Effector memory CD8-positive, alpha-beta T cell (primary cell): ENCODE measurements at regions not wholly inside any gene's neighbourhood (a gene's known extent, or its start where the extent isn't known, plus 50 kb on each side); places are given as distances from the start of the nearest gene placed in this dataset.

Experiments
- ATAC-seq: fragments of 150-1000 bp; cut with Tn5 transposase; replicated peaks from 2 replicates; pipeline ENCODE4 v1.10.0; 2021; ENCODE audit warnings: mild to moderate bottlenecking, moderate library complexity
- DNase-seq, 3 experiments: peaks; one replicate each; pipeline ENCODE4 v3.0.0; 2021
- H3K27ac Mint-ChIP-seq, 2 donors: one replicate each; pipeline ENCODE4 v1.8.0; 2022; ENCODE audit warnings: mild to moderate bottlenecking in 2 of 2, mixed read lengths in 2 of 2, moderate library complexity in 2 of 2
- H3K27me3 Mint-ChIP-seq, 2 donors: one replicate each; pipeline ENCODE4 v1.8.0; 2022; ENCODE audit warnings: mixed read lengths in 2 of 2
- H3K36me3 Mint-ChIP-seq: one replicate; pipeline ENCODE4 v1.8.0; 2022; ENCODE audit warnings: mild to moderate bottlenecking, moderate library complexity, mixed read lengths; ENCODE audit not compliant: insufficient read depth
- H3K4me1 Mint-ChIP-seq, 2 donors: one replicate each; pipeline ENCODE4 v1.8.0; 2022; ENCODE audit warnings: low read depth in 2 of 2, mixed read lengths in 2 of 2
- H3K4me3 Mint-ChIP-seq, 2 donors: one replicate each; pipeline ENCODE4 v1.8.0; 2022; ENCODE audit warnings: mild to moderate bottlenecking in 2 of 2, mixed read lengths in 2 of 2, moderate library complexity in 2 of 2
- H3K9me3 Mint-ChIP-seq, 2 donors: one replicate each; pipeline ENCODE4 v1.8.0; 2022; ENCODE audit warnings: mixed read lengths in 2 of 2

DNA sequence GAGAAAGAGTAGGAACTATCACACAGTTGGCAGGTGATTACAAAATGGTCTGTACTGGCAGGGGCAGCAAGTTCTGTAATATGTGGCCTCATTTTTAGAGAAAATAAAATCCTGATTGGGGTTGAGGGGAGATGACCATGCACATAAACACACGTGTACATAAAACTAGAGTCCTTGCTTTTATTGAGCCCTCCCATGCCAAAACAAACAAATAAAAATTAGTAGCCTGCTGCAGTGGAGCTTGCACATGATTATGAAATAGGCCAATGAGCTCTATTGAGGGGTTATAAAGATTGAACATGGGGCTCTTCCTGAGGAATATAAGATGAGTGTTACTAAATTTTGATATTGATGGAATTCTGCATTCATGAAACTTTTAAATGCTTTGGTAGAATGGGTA, 248.4 kb downstream of the ELAVL2 start:
- no peak overlapping the region for H3K4me3 Mint-ChIP-seq
- H3K36me3 Mint-ChIP-seq: no peaks in the 10 kb centered on the region
- peaks cover 0 to 2% of the 10 kb centered on the region in 2 donors for H3K9me3 Mint-ChIP-seq
- DNase-seq (no peak), ATAC-seq (no peak)
- no peaks in the 10 kb centered on the region for H3K27me3 Mint-ChIP-seq
- no peaks in the 10 kb centered on the region for H3K4me1 Mint-ChIP-seq
- H3K27ac Mint-ChIP-seq: no peak overlapping the region

DNA sequence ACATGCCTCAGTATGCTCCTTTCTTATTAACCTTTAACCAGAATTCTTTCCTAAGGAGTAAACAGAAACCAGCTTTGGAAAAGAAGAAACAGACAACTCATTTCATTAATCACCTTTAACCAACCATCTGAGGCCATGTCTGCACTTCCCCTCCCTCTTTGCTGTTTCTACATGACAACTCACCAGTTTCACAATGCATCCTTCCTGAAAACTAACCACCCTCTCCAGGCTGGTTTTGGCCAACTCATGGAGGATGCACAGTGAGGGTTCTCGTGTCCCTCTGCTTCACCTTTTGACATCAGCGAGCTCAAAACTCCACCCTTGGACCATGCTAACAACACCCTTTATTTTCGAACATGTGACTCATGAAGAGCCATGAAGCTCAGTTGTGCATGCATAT, 244.1 kb downstream of the ELAVL2 start:
- Mint-ChIP-seq H3K4me1 (peaks cover 0 to 4% of the 10 kb centered on the region in 2 donors), H3K4me3 (no peak overlapping the region)
- no peak for ATAC-seq

DNA sequence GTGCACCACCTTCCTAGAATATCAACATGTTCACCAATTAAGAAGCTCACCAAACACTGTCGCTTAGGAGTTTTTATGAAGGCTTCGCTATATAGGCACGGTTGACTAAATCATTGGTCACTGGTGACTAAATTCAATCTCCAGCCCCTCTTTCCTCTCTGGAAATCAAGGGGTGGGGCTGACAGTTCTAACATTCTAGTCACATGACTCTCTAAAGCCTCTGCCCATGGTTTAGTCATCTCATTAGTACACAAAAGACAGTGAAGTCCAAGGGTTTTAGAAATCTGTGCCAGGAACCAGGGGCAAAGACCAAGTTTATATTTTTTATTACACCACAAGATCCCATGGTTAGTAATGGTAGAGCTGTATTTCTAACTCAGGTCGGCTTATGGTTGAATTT, 243.2 kb downstream of the ELAVL2 start:
- Mint-ChIP-seq H3K4me3 (no peak overlapping the region), H3K27me3 (no peaks in the 10 kb centered on the region), H3K36me3 (no peaks in the 10 kb centered on the region), H3K27ac (no peak overlapping the region), H3K4me1 (peaks cover 4% of the 10 kb centered on the region in 2 donors), H3K9me3 (peaks cover 0 to 2% of the 10 kb centered on the region in 2 donors)
- DNase-seq (no peak), ATAC-seq (no peak)

More for the DNA sequence above, 244.1 kb downstream of the ELAVL2 start:
- Mint-ChIP-seq H3K27ac (no peak overlapping the region), H3K9me3 (peaks cover 0 to 2% of the 10 kb centered on the region in 2 donors), H3K36me3 (no peaks in the 10 kb centered on the region), H3K27me3 (no peaks in the 10 kb centered on the region)
- DNase-seq: no peak

GRCh38 chr9:23586906-23587305, 239.1 kb downstream of the ELAVL2 start:
- no peak overlapping the region for H3K4me3 Mint-ChIP-seq
- H3K27ac Mint-ChIP-seq: no peak overlapping the region
- ATAC-seq (no peak), DNase-seq (no peak)
- peaks cover 10 to 17% of the 10 kb centered on the region in 2 donors for H3K4me1 Mint-ChIP-seq
- no peaks in the 10 kb centered on the region for H3K27me3 Mint-ChIP-seq
- peaks cover 4 to 7% of the 10 kb centered on the region in 2 donors for H3K9me3 Mint-ChIP-seq
- H3K36me3 Mint-ChIP-seq: no peaks in the 10 kb centered on the region

DNA sequence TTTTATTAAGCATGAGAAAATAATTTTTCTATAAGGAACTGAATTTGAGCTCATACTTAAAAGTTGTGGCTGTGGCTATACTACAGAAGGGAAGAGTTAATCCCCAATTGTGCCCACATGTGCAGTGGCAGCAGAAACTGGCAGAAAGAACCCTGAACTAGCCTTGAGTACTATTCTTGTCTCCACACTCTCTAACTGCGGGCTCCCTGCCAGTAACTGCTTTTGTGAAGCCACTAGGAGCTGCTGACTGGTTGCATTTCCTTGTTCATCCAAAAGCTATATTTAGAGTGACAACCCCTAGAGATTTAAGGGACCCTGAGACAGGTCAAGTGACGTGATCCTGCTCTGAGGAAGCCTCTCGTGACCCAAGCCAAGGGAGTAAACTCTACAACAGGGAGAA, 238.6 kb downstream of the ELAVL2 start:
- no peak overlapping the region for H3K4me3 Mint-ChIP-seq
- H3K9me3 Mint-ChIP-seq: peaks cover 4 to 7% of the 10 kb centered on the region in 2 donors
- H3K36me3 Mint-ChIP-seq: no peaks in the 10 kb centered on the region

GRCh38 chr9:23587903-23588302, 238.1 kb downstream of the ELAVL2 start:
- Mint-ChIP-seq H3K27ac (no peak overlapping the region), H3K4me1 (peaks cover 10 to 17% of the 10 kb centered on the region in 2 donors), H3K9me3 (peaks cover 4 to 7% of the 10 kb centered on the region in 2 donors), H3K27me3 (no peaks in the 10 kb centered on the region), H3K4me3 (no peak overlapping the region), H3K36me3 (no peaks in the 10 kb centered on the region)
- no peak for ATAC-seq
- DNase-seq: no peak

More for the DNA sequence above, 238.6 kb downstream of the ELAVL2 start:
- Mint-ChIP-seq H3K27me3 (no peaks in the 10 kb centered on the region), H3K4me1 (peaks cover 10 to 17% of the 10 kb centered on the region in 2 donors), H3K27ac (no peak overlapping the region)
- DNase-seq: no peak
- no peak for ATAC-seq

GRCh38 chr9:23590276-23591000, 235.6 kb downstream of the ELAVL2 start:
- peaks cover 10 to 17% of the 10 kb centered on the region in 2 donors for H3K4me1 Mint-ChIP-seq
- peak overlapping the region; percentile 40 to 74 for H3K4me3 Mint-ChIP-seq
- ATAC-seq: peak; percentile 45
- H3K9me3 Mint-ChIP-seq: peaks cover 2 to 8% of the 10 kb centered on the region in 2 donors
- no peaks in the 10 kb centered on the region for H3K27me3 Mint-ChIP-seq
- DNase-seq: no peak
- H3K27ac Mint-ChIP-seq: peak overlapping the region; percentile 10 to 64
- H3K36me3 Mint-ChIP-seq: no peaks in the 10 kb centered on the region

DNA sequence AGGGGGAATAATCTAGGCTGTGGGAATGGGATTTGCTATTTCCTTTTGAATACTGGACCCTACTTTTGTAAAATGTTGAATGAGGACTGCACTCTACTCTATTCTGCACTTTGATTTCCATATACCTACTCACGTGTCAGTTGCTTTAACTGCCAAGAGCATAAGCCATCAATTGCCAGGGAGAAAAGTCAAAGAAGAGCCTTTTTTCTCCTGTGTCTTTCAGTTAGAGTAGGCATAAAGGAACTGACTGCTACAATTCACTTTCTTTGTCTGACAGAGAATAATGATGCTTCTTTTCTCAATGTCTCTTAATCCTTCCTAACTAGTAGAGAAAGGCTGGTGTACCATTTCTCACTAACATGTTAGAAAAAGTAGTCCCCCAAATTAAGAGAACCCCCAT, 231.6 kb downstream of the ELAVL2 start:
- no peak for ATAC-seq

GRCh38 chr9:23596913-23597634, 229.0 kb downstream of the ELAVL2 start:
- peaks cover 5 to 7% of the 10 kb centered on the region in 2 donors for H3K9me3 Mint-ChIP-seq
- H3K36me3 Mint-ChIP-seq: no peaks in the 10 kb centered on the region
- no peak overlapping the region for H3K27ac Mint-ChIP-seq

More for the DNA sequence above, 231.6 kb downstream of the ELAVL2 start:
- no peak for DNase-seq
- H3K27me3 Mint-ChIP-seq: no peaks in the 10 kb centered on the region
- H3K27ac Mint-ChIP-seq: no peak overlapping the region
- no peaks in the 10 kb centered on the region for H3K36me3 Mint-ChIP-seq
- no peak overlapping the region for H3K4me3 Mint-ChIP-seq
- H3K4me1 Mint-ChIP-seq: peaks cover 7 to 14% of the 10 kb centered on the region in 2 donors
- peaks cover 4 to 13% of the 10 kb centered on the region in 2 donors for H3K9me3 Mint-ChIP-seq

DNA sequence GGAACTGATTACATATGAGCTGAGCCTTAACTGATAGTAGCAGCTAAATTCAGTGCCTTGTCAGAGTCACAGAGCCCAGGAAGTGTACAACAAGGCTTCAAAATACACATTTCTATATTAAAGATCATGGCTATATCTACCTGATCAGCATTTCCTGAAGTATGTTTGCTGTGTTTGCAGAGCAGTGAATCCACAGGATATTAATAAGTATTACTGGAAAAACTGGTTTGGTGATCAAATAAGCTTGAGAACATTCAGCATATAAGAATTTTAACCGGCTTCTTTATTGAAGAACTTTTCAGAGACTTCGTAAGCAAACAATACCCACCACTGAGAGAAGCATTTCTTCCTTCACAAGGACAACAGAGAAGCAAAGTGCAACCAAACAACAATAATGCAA, 227.0 kb downstream of the ELAVL2 start:
- no peak overlapping the region for H3K27ac Mint-ChIP-seq
- DNase-seq (no peak), ATAC-seq (no peak)
- no peak overlapping the region for H3K4me3 Mint-ChIP-seq
- H3K9me3 Mint-ChIP-seq: peaks cover 5 to 7% of the 10 kb centered on the region in 2 donors
- H3K36me3 Mint-ChIP-seq: no peaks in the 10 kb centered on the region
- no peaks in the 10 kb centered on the region for H3K4me1 Mint-ChIP-seq
- H3K27me3 Mint-ChIP-seq: no peaks in the 10 kb centered on the region

More at GRCh38 chr9:23596913-23597634, 229.0 kb downstream of the ELAVL2 start:
- DNase-seq (no peak), ATAC-seq (no peak)
- no peak overlapping the region for H3K4me3 Mint-ChIP-seq
- H3K27me3 Mint-ChIP-seq: no peaks in the 10 kb centered on the region
- H3K4me1 Mint-ChIP-seq: no peaks in the 10 kb centered on the region

GRCh38 chr9:23603311-23603710, 222.7 kb downstream of the ELAVL2 start:
- no peak overlapping the region for H3K4me3 Mint-ChIP-seq
- DNase-seq (no peak), ATAC-seq (no peak)
- peaks cover 0 to 3% of the 10 kb centered on the region in 2 donors for H3K9me3 Mint-ChIP-seq
- H3K36me3 Mint-ChIP-seq: no peaks in the 10 kb centered on the region
- no peak overlapping the region for H3K27ac Mint-ChIP-seq
- H3K27me3 Mint-ChIP-seq: no peaks in the 10 kb centered on the region
- H3K4me1 Mint-ChIP-seq: no peaks in the 10 kb centered on the region

DNA sequence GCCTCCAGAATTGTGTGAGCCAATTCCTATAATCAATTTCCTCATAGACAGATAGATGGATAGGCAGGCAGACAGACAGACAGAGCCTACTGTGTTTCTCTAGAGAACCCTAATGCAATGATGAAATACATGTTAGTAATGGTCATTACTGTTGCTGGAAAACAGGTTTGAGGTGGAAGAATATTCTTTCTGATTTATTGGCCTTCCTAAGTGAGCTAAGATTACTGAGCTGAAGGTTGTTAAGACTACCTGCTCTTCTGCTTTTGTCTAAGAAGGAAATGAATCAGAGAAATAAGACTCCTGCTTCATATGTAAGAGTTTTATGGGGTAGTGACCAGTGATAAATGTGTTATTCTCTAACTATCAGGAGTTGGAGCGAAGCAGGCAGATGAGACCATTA, 219.9 kb downstream of the ELAVL2 start:
- ATAC-seq: no peak
- Mint-ChIP-seq H3K27me3 (no peaks in the 10 kb centered on the region), H3K4me1 (no peaks in the 10 kb centered on the region), H3K27ac (no peak overlapping the region), H3K36me3 (no peaks in the 10 kb centered on the region), H3K4me3 (no peak overlapping the region), H3K9me3 (peaks cover 0 to 6% of the 10 kb centered on the region in 2 donors)
- no peak for DNase-seq

DNA sequence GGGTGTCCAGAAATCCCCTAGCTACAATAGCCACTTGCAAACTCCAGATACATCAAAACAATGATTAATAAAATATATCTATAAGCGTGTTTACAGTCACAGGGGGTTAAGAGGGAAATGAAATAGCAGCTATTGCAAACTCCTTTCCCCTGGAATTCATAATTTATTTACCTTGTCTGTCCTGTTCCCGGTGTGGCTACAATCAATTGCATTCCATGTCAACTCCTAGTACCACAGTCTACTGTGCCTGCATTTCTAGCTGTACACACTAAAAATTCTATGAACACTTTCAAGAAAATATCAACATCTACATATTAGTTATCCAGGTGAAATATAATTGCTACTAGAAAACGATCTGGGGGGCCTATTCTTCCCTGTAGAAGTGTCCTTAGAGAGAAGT, 217.6 kb downstream of the ELAVL2 start:
- H3K9me3 Mint-ChIP-seq: peaks cover 0 to 6% of the 10 kb centered on the region in 2 donors
- H3K27ac Mint-ChIP-seq: no peak overlapping the region
- no peaks in the 10 kb centered on the region for H3K36me3 Mint-ChIP-seq
- DNase-seq: no peak
- H3K27me3 Mint-ChIP-seq: no peaks in the 10 kb centered on the region
- H3K4me1 Mint-ChIP-seq: no peaks in the 10 kb centered on the region
- no peak for ATAC-seq
- no peak overlapping the region for H3K4me3 Mint-ChIP-seq

- H3K36me3 Mint-ChIP-seq: no peaks in the 10 kb centered on the region
- DNase-seq: no peak
- peaks cover 1 to 6% of the 10 kb centered on the region in 2 donors for H3K9me3 Mint-ChIP-seq
- H3K27me3 Mint-ChIP-seq: no peaks in the 10 kb centered on the region
- no peak overlapping the region for H3K27ac Mint-ChIP-seq
- no peak for ATAC-seq
- H3K4me3 Mint-ChIP-seq: no peak overlapping the region
- H3K4me1 Mint-ChIP-seq: no peaks in the 10 kb centered on the region
Observed at GRCh38 chr9:23611869-23612268, 214.2 kb downstream of the ELAVL2 start.
